Fibroblast of pulmonary artery (primary cell): ENCODE measurements at regions not wholly inside any gene's neighbourhood (a gene's known extent, or its start where the extent isn't known, plus 50 kb on each side); places are given as distances from the start of the nearest gene placed in this dataset.

Source experiments
- DNase-seq: peaks from one replicate; pipeline ENCODE4 v3.0.0-alpha.2; 2010; ENCODE audit warnings: low read depth
- H3K4me3 ChIP-seq: replicated peaks from 2 replicates; pipeline ENCODE4 v1.5.1; 2011; ENCODE audit warnings: low read depth, mild to moderate bottlenecking, control low read depth, low read length, moderate library complexity
- TF ChIP-seq, protein P1 (sequence below): IDR thresholded peaks from 2 replicates; pipeline ENCODE4 v1.5.1; 2011; ENCODE audit warnings: mild to moderate bottlenecking, control low read depth, low read length, inconsistent platforms; ENCODE audit errors: missing control alignments

DNA sequence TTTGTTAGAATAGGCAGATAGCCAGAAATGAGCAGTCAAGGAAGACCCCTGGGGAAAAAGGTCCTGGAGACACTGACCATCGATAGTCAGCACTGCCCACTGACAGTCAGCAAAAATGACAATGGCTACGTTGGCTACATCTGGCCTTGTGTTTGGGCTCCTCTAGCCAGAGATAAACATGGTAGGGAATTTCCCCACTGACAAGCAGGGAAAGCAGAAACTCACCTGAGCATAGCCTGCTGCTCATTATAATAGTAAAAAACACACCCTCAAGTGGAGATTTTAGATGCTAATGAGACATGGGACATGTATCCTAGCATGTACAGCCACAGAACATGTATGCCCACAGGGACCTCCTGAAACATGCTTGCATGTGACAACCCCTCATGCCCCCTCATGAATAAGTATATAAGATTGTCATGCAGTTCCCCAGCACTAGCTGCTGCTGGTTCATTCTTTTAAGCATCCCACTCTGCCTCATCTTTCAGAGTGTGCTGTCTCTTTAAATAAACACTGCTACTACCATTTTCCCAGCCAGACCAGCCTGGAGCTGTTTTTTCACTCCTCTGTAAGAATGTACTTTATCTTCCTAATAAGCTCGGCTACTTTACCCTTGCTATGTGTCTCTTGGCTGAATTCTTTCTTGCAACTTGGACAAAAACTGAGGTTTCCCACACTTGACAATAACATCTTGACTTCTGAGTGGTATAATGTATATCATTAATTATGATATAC is 550.1 kb upstream of the CDH8 start:
- H3K4me3 ChIP-seq, result no peak overlapping the region
- DNase-seq, result no peak
- TF ChIP-seq, protein P1, sequence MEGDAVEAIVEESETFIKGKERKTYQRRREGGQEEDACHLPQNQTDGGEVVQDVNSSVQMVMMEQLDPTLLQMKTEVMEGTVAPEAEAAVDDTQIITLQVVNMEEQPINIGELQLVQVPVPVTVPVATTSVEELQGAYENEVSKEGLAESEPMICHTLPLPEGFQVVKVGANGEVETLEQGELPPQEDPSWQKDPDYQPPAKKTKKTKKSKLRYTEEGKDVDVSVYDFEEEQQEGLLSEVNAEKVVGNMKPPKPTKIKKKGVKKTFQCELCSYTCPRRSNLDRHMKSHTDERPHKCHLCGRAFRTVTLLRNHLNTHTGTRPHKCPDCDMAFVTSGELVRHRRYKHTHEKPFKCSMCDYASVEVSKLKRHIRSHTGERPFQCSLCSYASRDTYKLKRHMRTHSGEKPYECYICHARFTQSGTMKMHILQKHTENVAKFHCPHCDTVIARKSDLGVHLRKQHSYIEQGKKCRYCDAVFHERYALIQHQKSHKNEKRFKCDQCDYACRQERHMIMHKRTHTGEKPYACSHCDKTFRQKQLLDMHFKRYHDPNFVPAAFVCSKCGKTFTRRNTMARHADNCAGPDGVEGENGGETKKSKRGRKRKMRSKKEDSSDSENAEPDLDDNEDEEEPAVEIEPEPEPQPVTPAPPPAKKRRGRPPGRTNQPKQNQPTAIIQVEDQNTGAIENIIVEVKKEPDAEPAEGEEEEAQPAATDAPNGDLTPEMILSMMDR, result no peak

DNA sequence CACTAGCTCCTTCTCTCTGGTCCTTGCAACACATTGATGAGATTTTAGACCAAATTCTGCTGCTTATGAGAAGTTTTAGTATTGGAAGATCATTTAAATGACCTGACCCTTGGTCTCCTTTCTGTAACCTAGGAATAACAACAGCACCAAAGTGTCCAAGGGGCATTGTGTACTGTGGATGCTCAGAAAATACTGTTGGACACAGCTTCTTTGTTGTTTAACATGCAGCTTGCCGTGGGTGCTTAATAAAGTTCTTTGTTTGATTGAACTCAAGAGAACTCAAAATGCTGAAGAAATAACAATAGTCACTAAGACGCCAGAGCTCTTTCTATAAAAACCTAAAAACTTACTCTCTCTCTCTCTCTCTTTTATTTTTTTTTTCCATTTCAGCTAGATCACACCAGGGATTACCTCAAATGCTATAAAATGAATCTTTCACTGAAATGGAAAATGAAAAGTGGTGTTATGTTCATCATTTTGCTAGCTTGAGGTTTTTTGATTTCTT is 548.9 kb upstream of the CDH8 start:
- DNase-seq, result no peak
- H3K4me3 ChIP-seq, result no peak overlapping the region
- TF ChIP-seq, protein P1, result no peak

DNA sequence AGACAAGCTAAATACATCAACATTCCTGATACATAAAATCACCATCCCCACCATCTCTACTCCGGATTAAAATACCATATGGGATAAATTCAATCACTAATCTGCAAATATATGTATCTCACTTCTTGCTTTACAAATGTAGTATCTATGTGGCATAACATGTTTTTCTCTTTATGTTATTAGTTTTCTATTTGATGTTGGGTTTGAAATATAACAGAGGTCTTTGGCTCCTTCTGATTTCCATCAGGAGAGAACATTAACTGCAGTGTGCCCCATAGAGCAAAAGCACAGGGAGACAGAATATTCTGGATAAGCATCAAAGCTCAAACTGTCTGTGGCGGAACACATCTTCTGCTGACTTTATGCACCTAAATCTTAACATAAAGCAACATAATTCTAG is 547.2 kb upstream of the CDH8 start:
- no peak for DNase-seq
- H3K4me3 ChIP-seq, result no peak overlapping the region
- TF ChIP-seq, protein P1, result no peak

DNA sequence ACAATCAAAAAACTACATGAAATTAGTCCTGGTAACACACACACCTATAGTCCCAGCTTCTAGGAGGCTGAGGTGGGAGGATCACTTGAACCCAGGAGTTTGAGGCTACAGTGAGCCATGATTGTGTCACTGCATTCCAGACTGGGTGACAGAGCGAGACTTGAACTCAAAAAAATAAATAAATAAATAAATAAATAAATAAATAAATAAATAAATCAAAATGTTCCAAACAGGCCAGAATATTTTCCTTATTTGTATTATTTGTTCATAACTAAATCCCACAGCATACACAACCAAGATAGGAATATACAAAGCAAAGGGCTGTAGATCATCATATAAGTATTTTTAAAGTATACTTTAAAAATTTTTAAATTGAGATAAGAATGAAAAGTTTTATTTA is 537.2 kb upstream of the CDH8 start:
- DNase-seq, result no peak
- no peak overlapping the region for H3K4me3 ChIP-seq
- TF ChIP-seq, protein P1, result no peak

DNA sequence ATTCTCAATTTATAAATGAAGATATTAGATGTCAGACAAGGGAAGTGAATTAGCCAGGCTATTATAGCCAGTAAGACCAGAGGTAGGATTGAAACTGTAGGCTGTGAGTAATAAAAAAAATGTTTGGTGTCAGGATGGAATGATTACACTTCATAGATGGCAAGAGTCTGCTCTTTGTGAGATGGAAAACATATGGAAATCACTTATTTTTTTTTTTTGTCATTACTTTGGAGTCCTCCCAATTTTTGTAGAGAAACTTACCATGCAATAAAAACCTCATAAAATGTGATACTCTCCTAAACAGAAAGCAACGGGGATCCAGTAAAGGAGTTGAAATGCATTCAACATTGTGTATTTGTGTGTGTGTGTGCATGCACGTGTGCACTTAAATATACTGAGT is 532.7 kb upstream of the CDH8 start:
- DNase-seq, result no peak
- no peak overlapping the region for H3K4me3 ChIP-seq
- TF ChIP-seq, protein P1, result no peak

DNA sequence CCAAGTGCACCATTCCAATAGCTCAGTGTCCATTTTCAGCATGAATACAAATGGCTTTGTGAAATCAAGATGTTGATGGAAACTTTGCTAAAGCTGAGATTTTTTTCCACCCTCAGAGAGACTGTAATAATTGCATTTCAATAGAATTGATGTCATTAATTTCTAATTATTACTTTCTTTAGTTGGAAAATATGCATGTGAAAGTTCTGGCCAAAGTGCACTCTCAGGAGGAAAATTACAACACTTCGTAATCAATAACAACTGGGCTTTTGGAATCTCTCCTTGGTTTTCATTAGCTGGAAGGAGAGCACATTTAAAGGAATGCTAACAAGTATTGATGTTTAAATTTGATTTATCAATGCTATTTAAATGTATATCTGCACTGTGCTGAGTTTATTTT is 529.5 kb upstream of the CDH8 start:
- no peak overlapping the region for H3K4me3 ChIP-seq
- no peak for DNase-seq
- TF ChIP-seq, protein P1, result no peak

DNA sequence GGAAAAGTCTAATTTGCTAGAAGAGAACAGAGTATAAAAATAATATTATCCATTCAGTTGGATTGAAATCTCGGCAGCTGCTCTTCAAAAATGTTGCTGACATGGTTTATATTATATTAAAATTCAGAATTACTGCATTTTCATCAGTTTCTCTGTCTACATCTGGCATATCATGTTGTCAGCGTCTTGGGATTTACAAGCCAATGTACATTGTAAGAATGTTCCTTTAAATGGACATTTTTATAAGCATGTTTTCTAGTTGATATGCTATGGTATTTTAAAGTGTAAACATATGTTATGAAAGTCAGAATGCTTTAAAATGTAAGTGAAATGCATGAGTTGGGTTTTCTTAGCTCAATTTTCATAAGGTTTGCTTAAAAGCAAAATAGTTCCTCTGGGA is 528.1 kb upstream of the CDH8 start:
- no peak for DNase-seq
- H3K4me3 ChIP-seq, result no peak overlapping the region
- TF ChIP-seq, protein P1, result no peak
